Osteocyte (in vitro differentiated cells): ENCODE measurements at regions not wholly inside any gene's neighbourhood (a gene's known extent, or its start where the extent isn't known, plus 50 kb on each side); places are given as distances from the start of the nearest gene placed in this dataset.

ENCODE experiments used
- DNase-seq: peaks from one replicate; pipeline ENCODE4 v3.0.0; 2021; ENCODE audit warnings: mixed read lengths; ENCODE audit not compliant: unreplicated experiment; ENCODE audit errors: extremely low spot score
- H3K27ac Mint-ChIP-seq: one replicate; pipeline ENCODE4 v1.8.0; 2021; ENCODE audit warnings: mild to moderate bottlenecking, mixed read lengths; ENCODE audit not compliant: unreplicated experiment
- H3K27me3 Mint-ChIP-seq: one replicate; pipeline ENCODE4 v1.8.0; 2021; ENCODE audit warnings: mixed read lengths; ENCODE audit not compliant: unreplicated experiment
- H3K36me3 Mint-ChIP-seq: one replicate; pipeline ENCODE4 v1.8.0; 2021; ENCODE audit warnings: mixed read lengths; ENCODE audit not compliant: unreplicated experiment
- H3K4me1 Mint-ChIP-seq: one replicate; pipeline ENCODE4 v1.8.0; 2021; ENCODE audit warnings: mixed read lengths; ENCODE audit not compliant: unreplicated experiment
- H3K4me3 Mint-ChIP-seq: one replicate; pipeline ENCODE4 v1.8.0; 2021; ENCODE audit warnings: mild to moderate bottlenecking, moderate library complexity, mixed read lengths; ENCODE audit not compliant: unreplicated experiment
- H3K9me3 Mint-ChIP-seq: one replicate; pipeline ENCODE4 v1.8.0; 2021; ENCODE audit warnings: mixed read lengths; ENCODE audit not compliant: unreplicated experiment
- TF ChIP-seq, protein P1 (sequence below): fragments of 200-600 bp; sonication (generic); IDR thresholded peaks from 2 replicates; pipeline ENCODE4 v1.5.0; 2021; ENCODE audit warnings: antibody characterized with exemption, mild to moderate bottlenecking, moderate library complexity

DNA sequence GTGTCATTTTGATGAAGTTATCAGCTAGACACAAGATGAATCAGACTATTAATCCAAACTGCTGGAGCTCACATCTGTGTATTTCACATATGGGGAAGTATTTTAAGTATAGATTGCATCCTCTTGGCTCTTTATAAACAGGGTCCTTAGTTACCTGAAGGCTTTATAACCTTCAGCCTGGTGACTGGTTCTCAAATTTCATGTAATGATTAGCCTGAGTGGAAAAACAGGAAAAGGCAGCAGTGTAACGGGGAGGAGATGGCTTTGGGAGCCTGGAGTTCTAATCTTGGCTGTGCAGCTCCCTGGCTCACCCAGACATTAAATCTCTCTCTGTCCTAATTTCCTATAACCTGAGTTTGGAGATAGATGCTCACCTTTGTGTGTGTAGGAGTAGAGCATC, 103.8 kb upstream of the HPF1 start:
- Mint-ChIP-seq H3K36me3 (no peaks in the 10 kb centered on the region), H3K4me3 (no peak overlapping the region), H3K9me3 (no peaks in the 10 kb centered on the region), H3K4me1 (no peaks in the 10 kb centered on the region), H3K27me3 (peaks cover 13% of the 10 kb centered on the region), H3K27ac (no peak overlapping the region)
- no peak for DNase-seq
- TF ChIP-seq, protein P1, sequence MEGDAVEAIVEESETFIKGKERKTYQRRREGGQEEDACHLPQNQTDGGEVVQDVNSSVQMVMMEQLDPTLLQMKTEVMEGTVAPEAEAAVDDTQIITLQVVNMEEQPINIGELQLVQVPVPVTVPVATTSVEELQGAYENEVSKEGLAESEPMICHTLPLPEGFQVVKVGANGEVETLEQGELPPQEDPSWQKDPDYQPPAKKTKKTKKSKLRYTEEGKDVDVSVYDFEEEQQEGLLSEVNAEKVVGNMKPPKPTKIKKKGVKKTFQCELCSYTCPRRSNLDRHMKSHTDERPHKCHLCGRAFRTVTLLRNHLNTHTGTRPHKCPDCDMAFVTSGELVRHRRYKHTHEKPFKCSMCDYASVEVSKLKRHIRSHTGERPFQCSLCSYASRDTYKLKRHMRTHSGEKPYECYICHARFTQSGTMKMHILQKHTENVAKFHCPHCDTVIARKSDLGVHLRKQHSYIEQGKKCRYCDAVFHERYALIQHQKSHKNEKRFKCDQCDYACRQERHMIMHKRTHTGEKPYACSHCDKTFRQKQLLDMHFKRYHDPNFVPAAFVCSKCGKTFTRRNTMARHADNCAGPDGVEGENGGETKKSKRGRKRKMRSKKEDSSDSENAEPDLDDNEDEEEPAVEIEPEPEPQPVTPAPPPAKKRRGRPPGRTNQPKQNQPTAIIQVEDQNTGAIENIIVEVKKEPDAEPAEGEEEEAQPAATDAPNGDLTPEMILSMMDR: no peak

DNA sequence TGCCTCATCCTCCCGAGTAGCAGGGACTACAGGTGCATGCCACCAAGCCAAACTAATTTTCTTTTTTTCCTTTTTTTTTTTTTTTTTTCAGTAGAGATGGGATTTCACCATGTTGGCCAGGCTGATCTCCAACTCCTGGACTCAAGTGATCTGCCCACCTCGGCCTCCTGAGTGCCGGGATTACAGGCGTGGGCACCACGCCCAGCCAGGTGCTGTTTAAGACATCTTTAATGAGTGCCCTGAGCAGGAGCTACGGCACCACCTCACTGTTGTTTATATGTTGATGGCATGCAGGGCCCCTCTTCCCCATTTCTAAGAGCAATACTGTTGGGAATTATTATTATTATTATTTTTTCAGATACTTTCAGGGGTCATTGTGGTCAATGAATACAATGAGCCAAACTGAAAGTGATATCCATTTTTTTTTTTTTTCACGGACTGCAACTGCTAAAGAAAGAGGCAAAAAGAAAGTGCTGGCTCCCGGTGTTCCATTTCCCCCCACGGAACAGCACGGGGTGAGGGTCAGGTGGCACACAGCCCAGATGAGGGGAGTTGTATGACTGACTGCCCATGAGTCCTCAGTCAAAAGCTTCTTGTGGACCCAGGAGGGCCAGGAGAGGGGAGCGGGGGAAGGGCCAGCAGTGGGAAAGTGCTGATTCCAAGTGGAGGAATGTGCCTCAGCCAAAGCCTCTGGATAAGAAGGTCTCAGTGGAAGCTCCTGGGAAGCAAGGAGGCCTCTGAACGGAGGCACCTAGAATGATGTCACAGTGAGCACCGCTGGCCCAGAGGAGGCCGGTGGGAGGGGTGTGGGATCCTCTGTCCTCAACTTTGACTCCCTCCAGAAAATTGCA, 101.8 kb upstream of the HPF1 start:
- peaks cover 9% of the 10 kb centered on the region for H3K27me3 Mint-ChIP-seq
- no peak overlapping the region for H3K27ac Mint-ChIP-seq
- H3K36me3 Mint-ChIP-seq: no peaks in the 10 kb centered on the region
- H3K4me1 Mint-ChIP-seq: no peaks in the 10 kb centered on the region
- DNase-seq: no peak
- H3K4me3 Mint-ChIP-seq: no peak overlapping the region
- TF ChIP-seq, protein P1: no peak
- H3K9me3 Mint-ChIP-seq: no peaks in the 10 kb centered on the region

DNA sequence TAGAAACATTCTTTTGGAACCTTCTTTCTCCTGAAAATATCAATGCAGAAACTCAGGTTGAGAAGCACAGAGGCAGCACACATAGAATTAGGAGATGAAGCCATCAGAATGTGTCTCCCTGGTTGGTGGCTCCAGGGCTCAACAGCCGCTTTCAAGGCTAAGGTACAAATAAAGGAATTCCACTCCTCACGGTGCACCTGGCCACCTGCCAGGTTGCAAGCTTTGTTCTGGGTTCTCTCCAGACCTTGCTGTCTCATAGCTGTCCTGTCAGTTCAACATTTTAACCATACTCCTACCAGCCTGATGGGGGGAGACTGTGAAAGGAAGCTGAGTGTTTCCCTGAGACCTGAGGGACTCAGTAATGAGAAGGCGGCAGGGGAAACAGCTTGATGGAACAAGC, 96.3 kb upstream of the HPF1 start:
- DNase-seq: no peak
- Mint-ChIP-seq H3K36me3 (no peaks in the 10 kb centered on the region), H3K27ac (no peak overlapping the region), H3K4me3 (no peak overlapping the region), H3K27me3 (peaks cover 13% of the 10 kb centered on the region), H3K9me3 (no peaks in the 10 kb centered on the region), H3K4me1 (no peaks in the 10 kb centered on the region)
- TF ChIP-seq, protein P1: no peak

DNA sequence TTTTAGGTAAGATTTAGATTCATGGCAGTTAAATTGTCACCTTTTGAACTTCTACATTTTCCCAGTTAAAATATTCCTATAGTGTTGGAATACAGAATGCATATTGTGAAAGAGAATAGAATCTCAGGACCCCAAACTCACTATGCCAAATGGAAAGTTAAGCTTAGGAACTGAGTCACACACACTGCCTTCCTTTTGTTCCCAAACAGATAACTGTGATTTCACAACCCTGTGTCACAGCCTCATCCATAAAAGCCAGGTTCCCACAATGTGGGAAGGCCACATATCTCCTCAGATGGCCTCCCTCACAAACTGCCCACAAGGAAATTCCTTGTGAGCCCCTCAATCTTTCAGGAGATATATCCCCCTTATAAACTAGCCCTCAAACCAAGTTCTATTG, 94.7 kb upstream of the HPF1 start:
- Mint-ChIP-seq H3K4me3 (no peak overlapping the region), H3K36me3 (no peaks in the 10 kb centered on the region), H3K4me1 (no peaks in the 10 kb centered on the region), H3K27ac (no peak overlapping the region), H3K9me3 (no peaks in the 10 kb centered on the region), H3K27me3 (peaks cover 15% of the 10 kb centered on the region)
- DNase-seq: no peak
- TF ChIP-seq, protein P1: no peak

DNA sequence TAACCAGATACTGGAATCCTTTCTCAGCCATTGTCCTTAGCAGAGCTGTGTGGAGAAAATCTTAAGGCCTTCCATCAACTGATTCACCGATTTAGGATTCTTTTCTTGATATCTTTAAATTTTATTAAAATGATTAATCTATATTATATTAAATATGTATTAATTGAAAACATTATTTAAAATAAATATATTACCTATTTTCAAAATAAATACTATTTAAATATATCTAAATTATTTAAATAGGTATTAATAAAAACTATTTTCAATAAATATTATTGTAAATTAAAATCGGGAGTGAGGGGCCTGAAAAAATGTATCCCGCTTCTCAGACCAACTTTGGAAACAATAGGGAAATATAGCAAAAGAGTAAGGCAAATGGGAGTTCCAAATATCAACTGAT, 94.0 kb upstream of the HPF1 start:
- TF ChIP-seq, protein P1: no peak
- Mint-ChIP-seq H3K27me3 (peaks cover 15% of the 10 kb centered on the region), H3K9me3 (no peaks in the 10 kb centered on the region), H3K27ac (no peak overlapping the region), H3K36me3 (no peaks in the 10 kb centered on the region), H3K4me1 (no peaks in the 10 kb centered on the region), H3K4me3 (no peak overlapping the region)
- DNase-seq: no peak
